Non-pigmented ciliary epithelial cell (primary cell): ENCODE measurements at regions not wholly inside any gene's neighbourhood (a gene's known extent, or its start where the extent isn't known, plus 50 kb on each side); places are given as distances from the start of the nearest gene placed in this dataset.
A peak's percentile ranks its signal among the peaks of the same experiment; 100 is the strongest.
"Not testable (repeated sequence)": the region's sequence is repeated elsewhere in the genome, so short reads cannot be mapped to it uniquely, and the experiment has no call there.

Source experiments
- DNase-seq: peaks from one replicate; pipeline ENCODE4 v3.0.0-alpha.2; 2010; ENCODE audit warnings: low read depth

DNA sequence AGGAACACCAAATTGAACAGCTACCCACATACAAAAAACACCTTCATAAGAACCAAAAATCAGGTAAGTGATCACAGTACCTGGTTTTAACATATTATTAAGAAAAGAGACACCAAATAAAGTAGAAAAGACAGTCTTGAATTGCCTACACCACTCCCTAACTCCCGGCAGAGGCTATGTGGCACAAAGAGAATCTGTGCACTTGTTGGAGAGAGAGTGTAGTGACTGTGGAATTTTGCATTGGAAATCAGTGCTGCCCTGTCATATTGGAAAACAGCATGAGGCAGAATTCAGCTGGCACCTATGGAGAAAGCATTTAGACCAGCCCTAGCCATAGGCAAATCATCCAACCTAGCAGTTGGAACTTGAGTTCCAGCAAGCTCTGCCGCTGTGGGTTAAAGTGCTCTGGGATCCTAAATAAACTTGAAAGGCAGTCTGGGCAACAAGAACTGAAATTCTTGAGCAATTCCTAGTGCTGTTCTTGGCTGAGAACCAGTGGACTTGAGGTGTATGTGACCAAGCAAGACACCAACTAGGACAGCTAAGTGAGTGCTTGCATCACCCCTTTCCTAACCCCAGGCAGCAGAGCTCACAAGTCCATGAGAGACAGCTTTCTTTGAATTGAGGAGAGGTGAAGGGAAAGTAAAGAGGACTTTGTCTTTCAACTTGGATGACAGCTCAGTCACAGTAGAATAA, 969.6 kb upstream of the ALCAM start:
- peak; percentile 5 for DNase-seq

DNA sequence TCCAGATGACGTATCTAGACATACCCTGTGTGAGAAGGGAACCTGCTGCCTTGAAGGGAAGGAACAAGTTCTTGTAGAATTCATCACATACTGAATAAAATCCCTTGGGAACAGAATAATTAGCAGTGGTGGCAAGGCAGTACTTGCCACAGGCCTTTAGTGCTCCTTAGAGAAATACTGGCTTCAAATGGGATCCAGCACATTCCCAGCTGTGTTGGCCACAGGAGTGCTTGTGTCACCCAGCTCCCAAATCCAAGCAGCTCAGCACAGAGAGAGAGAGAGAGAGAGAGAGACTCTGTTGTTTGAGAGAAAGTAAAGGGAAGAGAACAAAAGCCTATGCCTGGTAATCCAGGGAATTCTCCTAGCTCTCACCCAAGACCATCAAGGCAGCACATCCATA, 969.0 kb upstream of the ALCAM start:
- no peak for DNase-seq

DNA sequence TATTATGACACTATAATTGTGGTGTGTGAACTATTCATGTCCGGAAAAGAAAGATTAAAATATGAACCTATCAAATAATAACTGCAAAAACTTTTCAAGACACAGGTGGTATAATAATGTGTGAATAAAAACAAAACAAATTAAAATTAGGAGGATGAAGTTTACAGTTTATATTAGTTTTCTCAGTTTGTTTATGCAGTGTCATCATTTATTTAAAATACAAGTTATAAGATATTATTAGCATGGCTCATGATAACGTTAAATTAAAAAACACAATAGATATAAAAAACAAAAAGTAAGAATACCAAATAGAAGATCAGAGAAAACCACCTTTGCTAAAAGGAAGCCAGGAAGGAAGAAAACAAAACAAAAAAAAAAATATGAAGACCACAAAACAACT, 963.8 kb upstream of the ALCAM start:
- DNase-seq = no peak

DNA sequence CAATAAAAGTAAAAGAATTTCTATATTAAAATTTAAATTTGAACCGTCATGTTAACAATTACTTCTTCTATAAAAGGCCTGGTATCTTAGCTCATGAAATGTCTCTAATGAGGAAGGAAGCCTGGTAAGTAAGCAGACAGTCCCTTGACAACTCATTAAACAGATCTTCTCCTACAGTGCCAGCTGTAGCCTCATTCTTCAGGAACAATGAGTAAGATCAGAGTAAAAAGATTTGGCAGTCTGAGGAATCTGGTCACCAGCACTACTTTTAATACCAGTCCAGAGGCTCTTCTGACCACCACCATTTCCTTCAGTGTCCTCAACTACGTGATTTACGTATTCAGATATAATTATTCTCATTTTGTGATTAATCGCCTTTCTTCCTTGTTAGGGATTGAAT, 955.0 kb upstream of the ALCAM start:
- no peak for DNase-seq

DNA sequence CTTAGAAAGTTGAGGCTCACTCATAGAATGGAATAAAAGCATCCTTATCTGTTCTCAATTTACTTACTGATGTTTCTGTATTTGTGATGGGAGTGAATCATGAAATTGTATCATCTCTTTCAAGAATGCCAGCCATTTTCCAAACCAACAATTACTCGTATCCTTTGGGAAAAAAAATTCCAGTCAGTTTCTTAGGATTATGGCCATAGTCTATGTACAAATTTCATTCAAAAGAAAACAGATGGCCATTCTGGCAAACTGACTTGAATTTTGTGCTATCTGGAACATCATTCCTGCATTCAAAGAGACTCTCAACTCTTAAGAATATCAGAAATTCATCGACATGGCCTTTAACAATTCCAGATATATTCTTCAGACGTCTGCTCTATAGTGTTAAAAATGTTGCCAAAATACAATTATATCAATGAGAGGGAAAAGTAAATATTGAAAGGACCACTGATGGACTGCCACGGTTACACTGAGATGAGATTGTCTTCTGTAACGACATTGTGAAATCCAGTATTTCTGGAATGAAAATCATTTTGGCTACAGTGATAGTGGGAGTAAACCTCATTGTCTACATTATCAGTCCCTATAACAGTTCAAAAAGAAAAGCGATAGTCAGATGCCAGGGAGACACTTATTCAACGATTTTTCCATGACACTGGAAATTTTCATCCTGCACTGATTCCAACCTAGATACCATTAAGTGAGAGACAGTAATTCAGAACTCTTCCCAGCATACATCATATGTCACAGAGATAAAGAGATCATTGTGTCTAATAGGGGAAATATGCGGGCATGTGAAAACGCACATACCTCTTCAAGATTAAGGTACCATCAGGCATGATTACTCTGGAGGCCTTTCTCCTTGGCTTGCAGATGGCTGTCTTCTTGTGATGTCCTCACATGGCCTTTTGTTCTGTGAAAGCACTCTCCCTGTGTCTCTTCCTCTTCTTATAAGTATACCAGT, 953.8 kb upstream of the ALCAM start:
- no peak for DNase-seq

DNA sequence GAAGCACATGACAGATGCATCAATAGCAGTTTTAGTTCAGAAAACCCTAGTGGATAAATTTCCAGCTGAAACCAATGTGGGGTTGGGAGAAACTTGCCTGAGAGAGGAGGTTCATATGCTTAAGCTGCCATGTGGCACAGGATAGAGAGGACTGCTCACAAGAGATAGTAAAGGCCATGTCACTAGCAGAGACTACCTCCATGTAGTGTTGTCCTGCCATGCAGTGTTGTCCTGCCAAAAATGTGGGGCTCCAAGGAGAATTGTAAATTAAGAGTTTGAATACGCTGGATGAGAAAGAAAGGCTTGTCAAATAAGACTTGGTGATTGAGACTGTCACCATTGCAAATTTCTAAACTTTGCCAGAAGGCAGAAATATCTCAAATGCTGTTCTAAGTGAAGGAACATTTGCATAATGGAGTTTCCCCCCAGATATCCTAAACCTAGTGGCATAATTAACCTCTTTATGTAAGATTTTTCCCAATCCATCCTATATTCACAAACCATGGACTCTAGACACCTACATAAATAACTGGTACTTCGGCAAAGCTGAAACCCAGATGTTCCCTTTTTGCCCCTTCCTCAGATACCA, 938.3 kb upstream of the ALCAM start:
- no peak for DNase-seq

DNA sequence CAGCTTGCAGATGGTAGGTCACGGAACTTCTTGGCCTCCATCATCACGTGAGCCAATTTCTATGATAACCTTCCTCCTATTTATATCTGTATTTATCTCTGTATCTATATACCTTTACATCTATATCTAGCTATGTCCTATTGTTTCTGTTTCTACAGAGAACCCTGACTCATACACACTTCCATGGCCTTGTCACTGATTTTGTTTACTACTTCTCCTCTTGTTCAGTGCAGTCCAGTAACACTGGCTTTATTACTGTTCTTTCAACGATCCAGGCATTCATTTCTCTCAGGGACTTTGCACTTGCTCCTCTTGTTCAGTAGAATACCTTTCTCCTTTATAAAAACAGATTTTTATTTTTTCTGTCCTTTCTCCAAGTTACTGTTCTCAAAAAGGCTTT, 937.0 kb upstream of the ALCAM start:
- DNase-seq = no peak

DNA sequence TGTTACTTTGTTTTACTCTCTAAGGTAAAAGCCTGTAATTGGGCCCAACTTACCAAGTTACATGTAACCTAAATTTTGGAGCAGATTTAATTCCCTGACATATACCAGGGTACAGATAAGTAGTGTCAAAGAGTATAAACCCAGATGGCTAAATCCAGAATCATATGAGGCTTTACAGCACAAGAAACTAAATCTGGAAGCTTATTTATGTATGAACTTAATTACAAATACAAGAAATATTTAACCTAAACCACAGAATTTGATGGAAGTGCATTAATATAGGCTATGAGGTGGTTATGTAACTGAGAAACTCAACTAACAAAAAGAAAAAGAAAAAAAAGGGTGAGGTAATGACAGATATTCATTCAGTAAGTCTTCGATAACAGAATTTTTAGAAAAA, 930.2 kb upstream of the ALCAM start:
- DNase-seq = no peak

DNA sequence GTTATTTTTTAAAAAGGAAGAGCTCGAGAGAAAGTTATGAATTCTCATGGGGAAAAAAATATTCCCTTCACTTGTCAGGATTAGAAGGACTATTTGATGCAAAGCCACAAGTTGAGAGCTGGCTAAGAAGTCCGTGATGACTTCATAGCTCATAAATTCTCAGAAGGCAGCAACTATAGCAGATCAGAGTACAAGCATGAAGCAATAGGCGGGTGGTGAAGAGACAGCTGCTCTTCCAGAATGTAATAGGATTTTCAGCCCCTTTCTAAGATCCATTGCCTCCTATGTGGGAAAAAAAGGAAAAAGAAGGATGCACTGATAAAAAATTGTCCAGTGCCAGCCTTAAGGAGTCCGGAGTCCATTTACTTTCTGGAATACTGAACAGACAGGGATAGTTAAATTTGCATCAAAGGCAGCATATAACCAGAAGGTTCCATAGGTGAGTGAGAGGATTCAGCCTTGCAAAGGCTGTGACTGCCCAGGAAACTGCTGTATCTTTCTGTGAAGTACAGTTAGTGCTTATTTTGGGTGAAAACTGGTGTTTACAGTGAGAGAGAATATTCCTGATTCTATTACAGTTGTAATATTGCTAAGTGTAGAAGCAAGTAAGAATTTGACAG, 929.5 kb upstream of the ALCAM start:
- DNase-seq = peak; percentile 42

DNA sequence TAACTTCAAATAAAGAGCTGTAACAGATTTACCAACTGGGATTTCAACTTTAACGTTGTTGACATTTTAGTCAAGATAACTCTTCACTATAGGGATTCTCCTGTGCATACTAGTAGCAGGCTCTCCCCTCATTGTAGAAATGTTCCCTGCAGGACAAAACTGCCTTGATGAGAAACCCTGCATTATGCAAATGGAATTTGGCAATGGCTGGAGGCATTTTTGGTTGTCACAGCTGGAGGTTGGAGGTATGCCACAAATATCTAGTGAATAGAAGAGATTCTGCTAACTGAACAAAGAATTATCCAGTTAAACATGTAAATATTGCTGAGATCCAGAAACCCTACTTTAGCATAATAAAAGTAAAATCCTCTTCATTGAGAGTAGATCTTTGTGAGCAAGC, 928.8 kb upstream of the ALCAM start:
- DNase-seq = no peak

DNA sequence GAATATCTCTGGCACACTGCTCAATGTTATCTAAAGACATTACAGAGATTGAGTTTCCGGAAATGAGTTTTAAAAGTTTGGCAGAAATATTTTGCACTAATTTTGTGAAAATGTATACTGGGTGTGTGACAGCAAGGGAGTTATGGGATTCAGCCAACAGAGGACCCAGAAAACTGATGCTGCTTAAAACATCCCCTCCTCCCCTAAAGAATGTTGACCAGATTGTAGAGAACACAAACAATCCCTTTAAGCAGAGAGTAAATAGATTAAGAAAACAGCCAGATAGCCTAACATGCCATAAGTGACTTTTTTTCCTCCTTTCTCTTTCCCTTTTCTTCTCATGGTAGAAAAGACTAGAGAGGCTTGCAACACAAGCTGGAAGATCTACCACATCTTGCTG, 928.0 kb upstream of the ALCAM start:
- no peak for DNase-seq

DNA sequence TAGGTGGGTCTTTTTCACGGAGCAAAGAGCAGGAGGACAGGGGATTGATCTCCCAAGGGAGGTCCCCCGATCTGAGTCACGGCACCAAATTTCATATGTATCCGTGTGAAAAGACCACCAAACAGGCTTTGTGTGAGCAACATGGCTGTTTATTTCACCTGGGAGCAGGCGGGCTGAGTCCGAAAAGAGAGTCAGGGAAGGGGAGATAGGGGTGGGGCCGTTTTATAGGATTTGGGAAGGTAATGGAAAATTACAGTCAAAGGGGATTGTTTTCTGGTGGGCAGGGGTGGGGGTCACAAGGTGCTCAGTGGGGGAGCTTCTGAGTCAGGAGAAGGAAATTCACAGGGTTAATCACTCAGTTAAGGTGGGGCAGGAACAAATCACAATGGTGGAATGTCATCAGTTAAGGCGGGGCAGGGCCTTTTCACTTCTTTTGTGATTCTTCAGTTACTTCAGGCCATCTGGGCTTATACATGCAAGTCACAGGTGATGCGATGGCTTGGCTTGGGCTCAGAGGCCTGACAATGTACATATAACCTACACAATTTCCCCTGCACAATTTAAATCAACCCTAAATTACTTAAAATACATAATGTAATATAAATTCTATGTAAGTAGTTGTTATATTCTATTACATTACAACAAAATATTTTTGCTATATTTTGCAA, 921.3 kb upstream of the ALCAM start:
- not testable (repeated sequence) for DNase-seq

DNA sequence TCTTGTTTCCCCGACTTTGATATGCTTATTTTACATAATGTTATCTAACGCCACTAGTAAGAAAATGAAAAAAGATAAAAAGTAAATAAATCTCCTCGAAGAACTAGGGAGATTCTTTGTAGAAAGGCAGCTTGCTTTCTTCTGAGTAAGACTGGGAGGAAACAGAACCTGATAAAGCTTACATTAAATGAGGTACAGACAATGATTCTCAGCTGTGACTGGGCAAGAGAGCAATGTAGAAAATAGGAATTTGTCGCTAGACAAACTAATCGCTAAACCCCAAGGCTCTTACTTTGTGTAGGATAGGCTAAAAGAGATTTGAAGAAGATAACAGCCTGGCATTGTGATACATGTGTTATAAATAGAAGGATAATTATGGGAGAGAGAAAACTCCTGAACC, 919.0 kb upstream of the ALCAM start:
- DNase-seq = no peak

DNA sequence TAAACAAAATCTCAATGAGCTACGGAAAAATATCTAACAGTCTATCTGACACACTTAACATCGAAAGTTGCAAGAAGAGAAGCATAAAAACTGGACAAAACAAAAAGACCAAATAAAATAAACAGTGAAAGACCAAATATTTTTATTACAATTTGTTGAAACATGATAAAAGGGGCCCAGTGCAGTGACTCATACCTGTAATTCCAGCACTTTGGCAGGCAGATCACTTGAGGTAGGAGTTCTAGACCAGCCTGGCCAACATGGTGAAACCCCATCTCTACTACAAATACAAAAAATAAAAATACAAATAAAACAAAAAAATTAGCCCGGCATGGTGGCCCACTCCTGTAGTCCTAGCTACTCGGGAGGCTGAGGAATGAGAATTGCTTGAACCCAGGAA, 914.0 kb upstream of the ALCAM start:
- DNase-seq = no peak

DNA sequence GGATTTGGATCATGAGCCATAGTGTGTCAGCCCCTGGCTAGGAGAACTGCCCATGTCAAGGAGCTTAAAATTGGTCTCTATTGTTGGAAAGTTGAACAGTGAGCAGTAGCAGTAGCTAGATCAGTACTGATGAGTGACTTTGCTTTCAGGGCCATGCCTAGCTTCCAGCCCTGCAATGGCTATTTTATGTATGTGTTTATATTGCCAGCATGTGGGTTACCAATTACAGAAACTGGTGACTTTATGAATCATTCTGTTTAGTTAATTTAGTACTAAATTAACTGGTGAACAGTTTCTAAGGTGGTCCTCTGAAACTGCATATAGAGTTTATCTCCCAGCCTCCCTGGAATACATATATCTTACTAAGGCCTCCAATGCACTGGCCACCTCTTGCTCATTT, 908.1 kb upstream of the ALCAM start:
- no peak for DNase-seq

DNA sequence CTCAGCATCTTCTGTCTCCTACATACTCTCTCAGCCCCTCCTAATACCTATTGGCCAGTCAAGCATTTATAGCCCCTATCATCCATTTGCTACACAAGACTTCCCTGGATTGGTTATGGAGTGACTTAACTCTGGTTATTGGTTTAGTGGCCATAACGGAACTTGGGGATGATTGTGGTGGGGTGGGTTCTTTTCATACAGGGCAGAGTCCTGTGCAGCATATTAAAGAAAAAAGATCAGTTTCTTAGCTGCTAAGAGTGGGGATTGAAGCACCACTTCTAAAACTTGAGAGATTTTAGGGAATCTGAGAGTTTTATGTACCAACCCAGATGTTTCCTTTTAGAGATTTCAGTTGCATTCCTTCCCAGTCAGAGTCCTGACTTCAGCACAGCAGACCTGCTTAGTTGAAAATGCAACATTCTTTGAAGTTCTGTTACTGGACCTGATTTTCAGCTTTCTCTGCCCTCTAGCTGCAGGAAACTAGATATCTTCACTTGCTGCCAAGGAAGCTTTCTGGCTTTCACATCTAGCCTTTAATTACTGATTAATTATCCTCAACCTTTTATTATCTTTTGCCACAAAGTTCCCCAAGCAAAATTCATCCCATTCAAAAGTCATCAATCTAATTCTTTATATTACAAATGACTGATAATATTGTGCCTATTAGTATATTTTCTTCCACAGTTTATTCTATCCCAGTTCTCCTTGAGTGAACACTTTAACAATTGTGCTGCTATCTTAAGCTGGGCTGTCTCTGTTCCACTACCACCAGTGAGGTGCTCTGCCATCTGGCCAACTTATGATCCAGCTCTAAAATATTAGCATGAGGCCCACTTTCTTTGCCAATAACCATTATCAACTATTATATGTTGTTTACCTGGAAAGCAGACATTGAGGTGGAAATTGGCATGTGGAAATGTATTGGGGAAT, 906.0 kb upstream of the ALCAM start:
- DNase-seq = peak; percentile 40

DNA sequence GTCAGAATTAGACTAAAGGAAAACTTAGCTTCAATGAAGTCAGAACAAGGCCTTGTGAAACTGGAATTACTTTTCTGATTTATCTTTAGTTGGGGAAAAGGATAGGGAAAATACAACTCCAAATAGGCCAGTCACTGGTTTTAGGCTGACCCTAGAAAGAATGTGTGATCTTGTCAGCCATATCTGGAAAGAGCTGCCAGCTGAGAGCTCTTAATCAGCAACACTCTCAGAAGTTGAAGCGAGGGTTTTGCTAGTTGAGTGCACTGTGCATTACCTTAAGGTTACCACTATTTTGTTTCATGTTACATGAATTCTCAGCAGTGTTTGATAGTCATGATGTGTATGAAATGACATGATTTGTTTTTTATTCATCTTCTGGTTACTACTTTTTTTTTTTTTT, 905.3 kb upstream of the ALCAM start:
- no peak for DNase-seq

DNA sequence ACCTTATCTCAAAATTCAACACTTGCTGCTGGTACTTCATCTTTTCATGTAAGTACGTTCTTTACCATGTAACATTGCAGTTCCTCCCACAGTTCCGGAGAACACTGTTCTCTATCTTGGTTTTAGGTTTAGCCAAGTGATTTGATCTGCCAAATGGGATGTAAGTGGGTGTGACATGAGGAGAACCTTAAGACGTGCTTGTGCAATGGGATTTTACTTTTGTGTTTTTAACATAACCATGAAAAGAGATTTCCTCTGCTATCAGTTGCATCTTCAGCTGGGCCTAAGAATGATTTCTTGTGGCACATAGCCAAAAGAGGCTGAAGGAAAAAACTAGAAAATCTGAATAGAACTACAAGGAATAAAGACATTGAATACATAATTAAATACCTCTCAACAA, 894.5 kb upstream of the ALCAM start:
- no peak for DNase-seq

DNA sequence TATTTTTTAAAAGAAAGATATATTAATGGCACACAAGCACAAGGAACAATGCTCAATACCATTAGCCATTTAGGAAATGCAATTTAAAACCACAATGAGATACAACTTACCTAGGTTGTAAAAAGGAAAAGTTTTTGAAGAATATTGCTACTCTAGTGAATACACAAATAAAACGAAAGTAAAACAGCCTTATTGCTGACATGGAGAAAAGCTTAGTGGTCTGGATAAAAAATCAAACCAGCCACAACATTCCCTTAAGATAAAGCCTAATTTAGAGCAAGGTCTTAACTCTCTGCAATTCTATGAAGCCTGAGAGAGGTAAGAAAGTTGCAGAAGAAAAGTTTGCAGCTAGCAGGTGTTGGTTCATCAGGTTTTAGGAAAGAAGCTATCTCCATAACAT, 892.7 kb upstream of the ALCAM start:
- DNase-seq = no peak

DNA sequence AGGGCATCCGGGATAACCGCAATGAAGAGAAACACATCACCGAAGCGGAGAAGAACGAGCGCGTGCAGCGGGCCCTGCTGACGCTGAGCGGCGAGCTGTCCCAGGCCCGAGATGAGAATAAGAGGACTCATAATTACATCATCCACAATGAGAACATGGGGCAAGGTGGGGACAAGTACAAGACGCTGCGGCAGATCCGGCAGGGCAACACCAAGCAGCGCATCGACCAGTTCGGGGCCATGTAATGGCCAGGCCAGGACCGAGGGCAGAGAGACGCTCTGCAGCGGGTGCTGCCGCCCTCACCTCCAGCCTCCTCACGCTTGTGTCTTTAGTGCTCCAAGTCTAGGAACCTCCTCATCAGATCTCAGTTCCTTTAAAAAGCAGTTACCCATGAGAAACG, 863.7 kb upstream of the ALCAM start:
- no peak for DNase-seq
